GM10266 (cell line): ENCODE measurements at regions not wholly inside any gene's neighbourhood (a gene's known extent, or its start where the extent isn't known, plus 50 kb on each side); places are given as distances from the start of the nearest gene placed in this dataset.

Source experiments
- DNase-seq: peaks from one replicate; pipeline ENCODE4 v3.0.0; 2012; ENCODE audit errors: extremely low spot score
- CTCF ChIP-seq: IDR thresholded peaks from 2 replicates; pipeline ENCODE4 v1.5.1; 2012; ENCODE audit warnings: mild to moderate bottlenecking, low read depth; ENCODE audit not compliant: control insufficient read depth, insufficient read depth; ENCODE audit errors: missing control alignments

GRCh38 chr7:153808117-153808516 lies 244.1 kb upstream of the DPP6 start:
- DNase-seq: no peak
- TF ChIP-seq CTCF: no peak

- no peak for TF ChIP-seq CTCF
Measured at GRCh38 chr7:153829525-153829924, 222.7 kb upstream of the DPP6 start.

GRCh38 chr7:153832160-153832559 lies 220.0 kb upstream of the DPP6 start:
- no peak for TF ChIP-seq CTCF
- DNase-seq: no peak

More at GRCh38 chr7:153829525-153829924, 222.7 kb upstream of the DPP6 start:
- no peak for DNase-seq

GRCh38 chr7:153835103-153835502 lies 217.1 kb upstream of the DPP6 start:
- TF ChIP-seq CTCF: no peak
- no peak for DNase-seq

GRCh38 chr7:153835712-153836265 lies 216.4 kb upstream of the DPP6 start:
- TF ChIP-seq CTCF: no peak
- DNase-seq: no peak

GRCh38 chr7:153838591-153838990 lies 213.6 kb upstream of the DPP6 start:
- TF ChIP-seq CTCF: no peak
- DNase-seq: no peak

GRCh38 chr7:153840861-153841260 lies 211.3 kb upstream of the DPP6 start:
- no peak for DNase-seq
- no peak for TF ChIP-seq CTCF
